HL-60/S4 treated with retinoic acid at 250 ng/mL for 4 days and 3 days (cell line): ENCODE measurements at regions not wholly inside any gene's neighbourhood (a gene's known extent, or its start where the extent isn't known, plus 50 kb on each side); places are given as distances from the start of the nearest gene placed in this dataset.

ENCODE experiments used
- in situ Hi-C: fragments of 300-500 bp; cut with MboI; formaldehyde crosslinking; loops from 2 replicates; pipeline ENCODE4 v1.7.0; 2022; ENCODE audit warnings: low sequenced_read_pairs

GRCh38 chr6:134720353-134721059 is 229.4 kb downstream of the ALDH8A1 start:
- in situ Hi-C loops = no loop called here

GRCh38 chr6:134719911-134720310 is 230.0 kb downstream of the ALDH8A1 start:
- in situ Hi-C loops = no loop called here

- in situ Hi-C loops = no loop called here
Observed at GRCh38 chr6:134719286-134719685, 230.6 kb downstream of the ALDH8A1 start.

GRCh38 chr6:134714679-134715078 is 235.2 kb downstream of the ALDH8A1 start:
- in situ Hi-C loops = no loop called here

- in situ Hi-C loops = no loop called here
Observed at GRCh38 chr6:134714113-134714512, 235.8 kb downstream of the ALDH8A1 start.

- in situ Hi-C loops = no loop called here
Observed at GRCh38 chr6:134712311-134712710, 237.6 kb downstream of the ALDH8A1 start.

GRCh38 chr6:134708079-134708478 is 241.8 kb downstream of the ALDH8A1 start:
- in situ Hi-C loops = no loop called here

- in situ Hi-C loops = no loop called here
Observed at GRCh38 chr6:134707342-134708031, 242.4 kb downstream of the ALDH8A1 start.

GRCh38 chr6:134706806-134707205 is 243.1 kb downstream of the ALDH8A1 start:
- in situ Hi-C loops = no loop called here

GRCh38 chr6:134706153-134706552 is 243.7 kb downstream of the ALDH8A1 start:
- in situ Hi-C loops = no loop called here

GRCh38 chr6:134703206-134703605 is 246.7 kb downstream of the ALDH8A1 start:
- in situ Hi-C loops = no loop called here

- in situ Hi-C loops = no loop called here
Observed at GRCh38 chr6:134702279-134702678, 247.6 kb downstream of the ALDH8A1 start.

- in situ Hi-C loops = no loop called here
Observed at GRCh38 chr6:134701301-134701700, 248.6 kb downstream of the ALDH8A1 start.

GRCh38 chr6:134698228-134698627 is 251.7 kb downstream of the ALDH8A1 start:
- in situ Hi-C loops = no loop called here

- in situ Hi-C loops = no loop called here
Observed at GRCh38 chr6:134692008-134692407, 257.9 kb downstream of the ALDH8A1 start.

- in situ Hi-C loops = no loop called here
Observed at GRCh38 chr6:134691180-134691579, 258.7 kb downstream of the ALDH8A1 start.

GRCh38 chr6:134690048-134690447 is 259.9 kb downstream of the ALDH8A1 start:
- in situ Hi-C loops = no loop called here

GRCh38 chr6:134689641-134690040 is 260.3 kb downstream of the ALDH8A1 start:
- in situ Hi-C loops = no loop called here

GRCh38 chr6:134689177-134689576 is 260.7 kb downstream of the ALDH8A1 start:
- in situ Hi-C loops = no loop called here

- in situ Hi-C loops = no loop called here
Observed at GRCh38 chr6:134686071-134686470, 263.8 kb downstream of the ALDH8A1 start.

GRCh38 chr6:134684423-134684795 is 265.5 kb downstream of the ALDH8A1 start:
- in situ Hi-C loops = no loop called here

- in situ Hi-C loops = no loop called here
Observed at GRCh38 chr6:134683783-134684422, 266.0 kb downstream of the ALDH8A1 start.
